Ishikawa (cell line): ENCODE measurements at regions not wholly inside any gene's neighbourhood (a gene's known extent, or its start where the extent isn't known, plus 50 kb on each side); places are given as distances from the start of the nearest gene placed in this dataset.

Source experiments
- CEBPB ChIP-seq: IDR thresholded peaks from 2 replicates; pipeline ENCODE4 v1.6.1; 2012
- CREB1 ChIP-seq: IDR thresholded peaks from 2 replicates; pipeline ENCODE4 v1.6.1; 2012; ENCODE audit warnings: low read depth
- EGR1 ChIP-seq: IDR thresholded peaks from 2 replicates; pipeline ENCODE4 v1.6.1; 2012
- EP300 ChIP-seq: IDR thresholded peaks from 2 replicates; pipeline ENCODE4 v1.6.1; 2012; ENCODE audit warnings: borderline replicate concordance
- FOXM1 ChIP-seq: IDR thresholded peaks from 2 replicates; pipeline ENCODE4 v1.6.1; 2012; ENCODE audit warnings: low read depth, borderline replicate concordance
- MAX ChIP-seq: IDR thresholded peaks from 2 replicates; pipeline ENCODE4 v1.6.1; 2012
- NFIC ChIP-seq: IDR thresholded peaks from 2 replicates; pipeline ENCODE4 v1.6.1; 2012
- RAD21 ChIP-seq: IDR thresholded peaks from 2 replicates; pipeline ENCODE4 v1.6.1; 2012; ENCODE audit warnings: low read depth
- REST ChIP-seq: IDR thresholded peaks from 2 replicates; pipeline ENCODE4 v1.6.1; 2012; ENCODE audit warnings: low read depth, mild to moderate bottlenecking
- TAF1 ChIP-seq: IDR thresholded peaks from 2 replicates; pipeline ENCODE4 v1.6.1; 2012; ENCODE audit warnings: low read depth, mild to moderate bottlenecking
- TCF12 ChIP-seq: IDR thresholded peaks from 2 replicates; pipeline ENCODE4 v1.6.1; 2012; ENCODE audit warnings: low read depth
- TEAD4 ChIP-seq: IDR thresholded peaks from 2 replicates; pipeline ENCODE4 v1.6.1; 2012
- USF1 ChIP-seq: IDR thresholded peaks from 2 replicates; pipeline ENCODE4 v1.6.1; 2012
- YY1 ChIP-seq: IDR thresholded peaks from 2 replicates; pipeline ENCODE4 v1.6.1; 2012; ENCODE audit warnings: low read depth
- ZBTB7A ChIP-seq: IDR thresholded peaks from 2 replicates; pipeline ENCODE4 v1.6.1; 2012; ENCODE audit warnings: low read depth

GRCh38 chr6:40932953-40933352 is 106.1 kb downstream of the UNC5CL start:
- TF ChIP-seq YY1 (no peak), REST (no peak), EP300 (no peak), ZBTB7A (no peak), EGR1 (no peak), FOXM1 (no peak), CREB1 (no peak), CEBPB (no peak)

- TF ChIP-seq ZBTB7A, result no peak
- TF ChIP-seq YY1, result no peak
- no peak for TF ChIP-seq EGR1
- TF ChIP-seq TCF12, result no peak
- no peak for TF ChIP-seq USF1
- TF ChIP-seq TEAD4, result no peak
- no peak for TF ChIP-seq NFIC
These were observed 106.7 kb downstream of the UNC5CL start for GRCh38 chr6:40932366-40932765.

GRCh38 chr6:40931931-40932330 is 107.1 kb downstream of the UNC5CL start:
- no peak for TF ChIP-seq TCF12
- no peak for TF ChIP-seq USF1
- no peak for TF ChIP-seq ZBTB7A
- TF ChIP-seq NFIC, result no peak
- no peak for TF ChIP-seq EGR1
- no peak for TF ChIP-seq EP300
- no peak for TF ChIP-seq MAX
- no peak for TF ChIP-seq CEBPB
- no peak for TF ChIP-seq REST
- no peak for TF ChIP-seq FOXM1
- TF ChIP-seq RAD21, result no peak
- no peak for TF ChIP-seq CREB1
- TF ChIP-seq TAF1, result no peak
- TF ChIP-seq TEAD4, result no peak
- no peak for TF ChIP-seq YY1

GRCh38 chr6:40930555-40930954 is 108.5 kb downstream of the UNC5CL start:
- TF ChIP-seq EGR1 (no peak), RAD21 (no peak), FOXM1 (no peak), YY1 (no peak), MAX (no peak)

- TF ChIP-seq TCF12, result no peak
- no peak for TF ChIP-seq REST
- no peak for TF ChIP-seq ZBTB7A
- no peak for TF ChIP-seq FOXM1
- no peak for TF ChIP-seq EP300
- TF ChIP-seq USF1, result no peak
- TF ChIP-seq EGR1, result no peak
- no peak for TF ChIP-seq CEBPB
- TF ChIP-seq YY1, result no peak
- TF ChIP-seq RAD21, result no peak
- no peak for TF ChIP-seq CREB1
- no peak for TF ChIP-seq NFIC
- TF ChIP-seq TAF1, result no peak
- no peak for TF ChIP-seq MAX
- no peak for TF ChIP-seq TEAD4
These were observed 109.0 kb downstream of the UNC5CL start for GRCh38 chr6:40930045-40930444.
